D721Med (cell line): ENCODE measurements at regions not wholly inside any gene's neighbourhood (a gene's known extent, or its start where the extent isn't known, plus 50 kb on each side); places are given as distances from the start of the nearest gene placed in this dataset.

Experiments used
- DNase-seq: peaks from one replicate; pipeline ENCODE4 v3.0.0; 2011; ENCODE audit warnings: low spot score; ENCODE audit not compliant: insufficient read length
- FAIRE-seq: peaks from 2 replicates; lab custom pipeline; 2011; peaks lifted over from hg19 to GRCh38; lab: Jason Lieb, UNC
- TF ChIP-seq, protein P1 (sequence below): IDR thresholded peaks from 2 replicates; pipeline ENCODE4 v1.5.1; 2012; ENCODE audit warnings: mild to moderate bottlenecking, control low read depth; ENCODE audit not compliant: insufficient read depth; ENCODE audit errors: missing control alignments

- DNase-seq = no peak
- no peak for FAIRE-seq
- TF ChIP-seq, protein P1, sequence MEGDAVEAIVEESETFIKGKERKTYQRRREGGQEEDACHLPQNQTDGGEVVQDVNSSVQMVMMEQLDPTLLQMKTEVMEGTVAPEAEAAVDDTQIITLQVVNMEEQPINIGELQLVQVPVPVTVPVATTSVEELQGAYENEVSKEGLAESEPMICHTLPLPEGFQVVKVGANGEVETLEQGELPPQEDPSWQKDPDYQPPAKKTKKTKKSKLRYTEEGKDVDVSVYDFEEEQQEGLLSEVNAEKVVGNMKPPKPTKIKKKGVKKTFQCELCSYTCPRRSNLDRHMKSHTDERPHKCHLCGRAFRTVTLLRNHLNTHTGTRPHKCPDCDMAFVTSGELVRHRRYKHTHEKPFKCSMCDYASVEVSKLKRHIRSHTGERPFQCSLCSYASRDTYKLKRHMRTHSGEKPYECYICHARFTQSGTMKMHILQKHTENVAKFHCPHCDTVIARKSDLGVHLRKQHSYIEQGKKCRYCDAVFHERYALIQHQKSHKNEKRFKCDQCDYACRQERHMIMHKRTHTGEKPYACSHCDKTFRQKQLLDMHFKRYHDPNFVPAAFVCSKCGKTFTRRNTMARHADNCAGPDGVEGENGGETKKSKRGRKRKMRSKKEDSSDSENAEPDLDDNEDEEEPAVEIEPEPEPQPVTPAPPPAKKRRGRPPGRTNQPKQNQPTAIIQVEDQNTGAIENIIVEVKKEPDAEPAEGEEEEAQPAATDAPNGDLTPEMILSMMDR = no peak
Measured at GRCh38 chr2:8486141-8486540, 195.7 kb upstream of the ID2 start.

- no peak for FAIRE-seq
- DNase-seq = no peak
- TF ChIP-seq, protein P1 = no peak
Measured at GRCh38 chr2:8487461-8487932, 194.4 kb upstream of the ID2 start.

GRCh38 chr2:8488001-8488738, 193.7 kb upstream of the ID2 start:
- FAIRE-seq = no peak
- DNase-seq = no peak
- TF ChIP-seq, protein P1 = no peak

DNA sequence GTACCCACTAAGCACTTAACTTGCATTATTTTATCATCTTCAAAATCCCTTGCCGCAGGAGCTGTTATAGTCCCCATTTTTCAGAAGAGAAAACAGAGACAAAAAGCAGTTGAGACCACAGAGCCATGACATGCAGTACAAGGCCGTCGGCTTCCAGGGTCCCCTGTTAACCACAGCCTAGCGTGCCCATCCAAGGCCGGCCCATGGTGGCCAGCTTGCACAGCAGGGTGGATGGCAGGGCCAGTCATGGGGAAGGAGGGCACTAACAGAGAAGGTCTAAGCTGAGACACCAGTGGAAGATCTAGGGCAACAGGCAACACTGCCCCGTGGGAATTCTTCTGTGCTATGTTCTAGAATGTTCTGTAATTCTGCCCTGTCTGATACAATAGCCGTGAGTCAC, 192.6 kb upstream of the ID2 start:
- DNase-seq (no peak), FAIRE-seq (no peak)
- TF ChIP-seq, protein P1 = no peak

- no peak for DNase-seq
- TF ChIP-seq, protein P1 = no peak
- FAIRE-seq = no peak
Measured at GRCh38 chr2:8489751-8490150, 192.1 kb upstream of the ID2 start.

- TF ChIP-seq, protein P1 = no peak
- no peak for DNase-seq
- FAIRE-seq = no peak
Measured at GRCh38 chr2:8490166-8490721, 191.6 kb upstream of the ID2 start.
